AG04450 (cell line): ENCODE measurements at regions not wholly inside any gene's neighbourhood (a gene's known extent, or its start where the extent isn't known, plus 50 kb on each side); places are given as distances from the start of the nearest gene placed in this dataset.
A peak's percentile ranks its signal among the peaks of the same experiment; 100 is the strongest.

Experiments
- CTCF ChIA-PET: fragments of 300-600, 350-600 bp; formaldehyde crosslinking; extraction: SDS; loops from one replicate; lab custom pipeline; 2022; ENCODE audit warnings: antibody characterized with exemption, inconsistent platforms; lab: Charles Lee
- POLR2A ChIA-PET: fragments of 350-600 bp; formaldehyde crosslinking; extraction: SDS; loops from one replicate; lab custom pipeline; 2021; ENCODE audit warnings: antibody characterized with exemption, inconsistent platforms; lab: Yijun Ruan, JAX
- DNase-seq: peaks from one replicate; pipeline ENCODE4 v3.0.0-alpha.2; 2011; ENCODE audit warnings: low read depth, low spot score
- H3K27ac ChIP-seq: one replicate; pipeline ENCODE4 v1.5.1; 2012; ENCODE audit warnings: low read depth, low read length, control low read depth
- H3K27me3 ChIP-seq: one replicate; pipeline ENCODE4 v1.6.0; 2012; ENCODE audit warnings: low read length; ENCODE audit not compliant: control insufficient read depth, insufficient read depth
- H3K4me3 ChIP-seq: 2 replicates; pipeline ENCODE4 v1.5.1; 2011; ENCODE audit warnings: mild to moderate bottlenecking, low read depth, low read length, control low read depth
- H3K9me3 ChIP-seq: 2 replicates; pipeline ENCODE4 v1.5.1; 2012; ENCODE audit warnings: low read length; ENCODE audit not compliant: control insufficient read depth, insufficient read depth
- TF ChIP-seq, protein P1 (sequence below): IDR thresholded peaks from 2 replicates; pipeline ENCODE4 v1.5.1; 2011; ENCODE audit warnings: low read depth, low read length, control low read depth, inconsistent platforms

DNA sequence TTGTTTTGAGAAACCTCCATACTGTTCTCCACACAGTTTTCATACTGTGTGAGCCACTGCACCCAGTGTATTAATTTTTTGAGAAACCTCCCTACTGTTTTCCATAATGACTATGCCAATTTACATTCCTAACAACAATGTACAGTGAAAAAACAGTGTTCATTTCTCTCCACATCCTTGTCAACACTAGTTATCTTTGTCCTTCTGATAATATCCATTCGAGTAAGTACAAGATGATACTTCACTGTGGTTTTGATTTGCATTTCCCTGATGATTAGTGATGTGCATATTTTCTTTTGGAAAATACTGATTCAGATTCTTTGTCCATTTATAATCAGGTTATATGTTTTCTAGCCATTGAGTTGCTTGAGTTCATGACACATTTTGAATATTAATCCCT lies 462.0 kb downstream of the CDH11 start:
- DNase-seq, result no peak
- H3K27ac ChIP-seq, result no peak overlapping the region
- TF ChIP-seq, protein P1, sequence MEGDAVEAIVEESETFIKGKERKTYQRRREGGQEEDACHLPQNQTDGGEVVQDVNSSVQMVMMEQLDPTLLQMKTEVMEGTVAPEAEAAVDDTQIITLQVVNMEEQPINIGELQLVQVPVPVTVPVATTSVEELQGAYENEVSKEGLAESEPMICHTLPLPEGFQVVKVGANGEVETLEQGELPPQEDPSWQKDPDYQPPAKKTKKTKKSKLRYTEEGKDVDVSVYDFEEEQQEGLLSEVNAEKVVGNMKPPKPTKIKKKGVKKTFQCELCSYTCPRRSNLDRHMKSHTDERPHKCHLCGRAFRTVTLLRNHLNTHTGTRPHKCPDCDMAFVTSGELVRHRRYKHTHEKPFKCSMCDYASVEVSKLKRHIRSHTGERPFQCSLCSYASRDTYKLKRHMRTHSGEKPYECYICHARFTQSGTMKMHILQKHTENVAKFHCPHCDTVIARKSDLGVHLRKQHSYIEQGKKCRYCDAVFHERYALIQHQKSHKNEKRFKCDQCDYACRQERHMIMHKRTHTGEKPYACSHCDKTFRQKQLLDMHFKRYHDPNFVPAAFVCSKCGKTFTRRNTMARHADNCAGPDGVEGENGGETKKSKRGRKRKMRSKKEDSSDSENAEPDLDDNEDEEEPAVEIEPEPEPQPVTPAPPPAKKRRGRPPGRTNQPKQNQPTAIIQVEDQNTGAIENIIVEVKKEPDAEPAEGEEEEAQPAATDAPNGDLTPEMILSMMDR, result no peak
- H3K9me3 ChIP-seq, result no peaks in the 10 kb centered on the region
- ChIA-PET POLR2A (no interaction called here), CTCF (no interaction called here)
- H3K4me3 ChIP-seq, result no peak overlapping the region
- no peaks in the 10 kb centered on the region for H3K27me3 ChIP-seq

DNA sequence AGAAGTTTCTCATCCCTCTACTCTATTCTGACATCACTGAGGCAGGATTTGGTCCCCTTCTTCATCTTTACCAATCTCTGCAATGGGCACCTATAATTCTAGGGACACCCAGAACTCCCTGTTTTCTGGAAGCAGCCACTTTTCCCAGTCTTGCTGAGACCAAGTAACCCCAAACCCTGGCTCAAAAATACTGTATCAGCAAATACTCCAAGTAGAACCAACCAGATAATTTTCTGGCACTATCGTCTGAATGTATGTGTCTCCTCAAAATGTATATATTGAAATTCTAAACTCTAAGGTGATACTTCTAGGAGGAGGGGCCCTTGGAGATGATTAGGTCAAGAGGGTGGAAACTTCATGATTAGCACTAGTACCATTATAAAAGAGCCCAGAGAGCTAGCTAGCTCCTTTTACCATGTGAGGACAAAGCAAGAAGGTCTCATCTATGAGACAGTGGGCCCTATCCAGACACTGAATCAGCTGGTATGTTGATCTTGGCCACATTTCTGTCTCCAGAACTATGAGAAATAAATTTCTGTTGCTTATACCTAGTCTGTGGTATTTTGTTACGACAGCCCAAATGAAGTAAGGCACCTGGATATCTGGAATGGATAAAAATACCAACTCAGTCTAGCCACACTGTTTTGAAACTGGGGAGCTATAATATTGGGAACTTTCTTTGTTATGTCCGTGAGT lies 464.4 kb downstream of the CDH11 start:
- Histone ChIP-seq H3K9me3 (no peaks in the 10 kb centered on the region), H3K27ac (no peak overlapping the region), H3K4me3 (no peak overlapping the region), H3K27me3 (no peaks in the 10 kb centered on the region)
- POLR2A ChIA-PET, result no interaction called here
- DNase-seq, result no peak
- TF ChIP-seq, protein P1, result no peak
- CTCF ChIA-PET, result no interaction called here

DNA sequence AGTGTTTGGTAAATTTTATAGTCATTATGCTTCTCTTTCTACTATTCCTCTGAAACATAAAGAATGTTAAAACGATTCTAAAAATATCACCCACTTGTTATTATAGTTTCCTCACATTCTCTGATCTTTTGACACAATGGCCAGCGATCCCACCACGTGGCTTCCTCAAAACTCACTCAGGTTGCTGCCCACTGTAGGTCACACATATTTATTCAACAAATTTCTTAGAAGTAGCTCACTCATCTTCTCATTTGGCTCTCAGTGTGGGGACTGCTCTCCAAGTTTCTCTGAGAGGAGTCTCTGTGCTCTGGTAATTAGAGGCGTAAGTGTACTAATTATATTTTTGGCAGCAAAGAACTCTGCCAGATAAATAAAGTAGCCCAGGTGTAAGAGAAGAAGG lies 465.4 kb downstream of the CDH11 start:
- Histone ChIP-seq H3K4me3 (no peak overlapping the region), H3K27ac (no peak overlapping the region), H3K9me3 (no peaks in the 10 kb centered on the region), H3K27me3 (no peaks in the 10 kb centered on the region)
- POLR2A ChIA-PET, result no interaction called here
- CTCF ChIA-PET, result no interaction called here
- no peak for DNase-seq
- TF ChIP-seq, protein P1, result no peak

DNA sequence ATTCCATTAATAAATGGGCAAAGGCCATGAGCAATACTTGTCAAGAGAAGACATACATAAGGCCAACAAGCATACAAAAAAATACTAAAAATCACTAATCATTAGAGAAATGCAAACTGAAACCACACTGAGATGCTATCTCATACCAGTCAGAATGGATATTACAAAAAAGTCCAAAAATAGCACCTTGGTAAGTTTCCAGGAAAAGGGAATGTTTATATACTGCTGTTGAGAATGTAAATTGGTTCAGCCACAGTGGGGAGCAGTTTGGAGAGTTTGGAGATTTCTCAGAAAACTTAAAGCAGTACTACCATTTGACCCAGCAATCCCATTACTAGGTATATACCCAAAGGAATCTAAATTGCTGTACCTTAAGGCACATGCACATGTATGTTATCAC lies 467.7 kb downstream of the CDH11 start:
- ChIA-PET POLR2A (no interaction called here), CTCF (no interaction called here)
- no peak overlapping the region for H3K27ac ChIP-seq
- H3K4me3 ChIP-seq, result no peak overlapping the region
- peak; percentile 29 for DNase-seq
- H3K27me3 ChIP-seq, result no peaks in the 10 kb centered on the region
- TF ChIP-seq, protein P1, result no peak
- H3K9me3 ChIP-seq, result no peaks in the 10 kb centered on the region

DNA sequence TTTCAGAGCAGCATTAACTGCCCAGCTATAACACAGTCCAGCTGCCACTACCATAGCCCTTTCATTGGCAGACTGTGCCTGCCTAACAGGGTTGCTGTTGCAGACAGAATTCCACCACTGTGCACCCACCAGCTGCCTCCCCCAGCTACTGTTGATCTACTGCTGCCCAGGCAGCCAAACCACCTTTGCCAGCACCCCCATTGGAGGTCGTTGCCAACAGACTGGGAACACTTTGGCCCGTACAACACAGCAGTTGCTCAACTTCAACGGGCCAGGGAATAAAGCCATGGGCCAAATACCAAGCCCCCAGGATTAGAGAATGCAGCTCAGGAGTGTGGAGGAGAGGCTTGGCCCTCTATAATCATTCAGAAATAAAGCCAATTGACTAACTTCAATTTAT lies 473.6 kb downstream of the CDH11 start:
- POLR2A ChIA-PET, result no interaction called here
- H3K27me3 ChIP-seq, result no peaks in the 10 kb centered on the region
- DNase-seq, result no peak
- no peak overlapping the region for H3K4me3 ChIP-seq
- TF ChIP-seq, protein P1, result no peak
- no peak overlapping the region for H3K27ac ChIP-seq
- CTCF ChIA-PET, result no interaction called here
- no peaks in the 10 kb centered on the region; the same call in 1 of the 2 replicates for H3K9me3 ChIP-seq
